Progenitor cell of endocrine pancreas (in vitro differentiated cells): ENCODE measurements at regions not wholly inside any gene's neighbourhood (a gene's known extent, or its start where the extent isn't known, plus 50 kb on each side); places are given as distances from the start of the nearest gene placed in this dataset.

Experiments
- DNase-seq: peaks from one replicate; pipeline ENCODE4 v3.0.0; 2021; ENCODE audit warnings: low spot score; ENCODE audit not compliant: unreplicated experiment
- H3K27ac Mint-ChIP-seq: 2 replicates; pipeline ENCODE4 v1.8.0; 2021; ENCODE audit warnings: mild to moderate bottlenecking, moderate library complexity, mixed read lengths
- H3K27me3 Mint-ChIP-seq: 2 replicates; pipeline ENCODE4 v1.8.0; 2021; ENCODE audit warnings: mixed read lengths
- H3K36me3 Mint-ChIP-seq: 2 replicates; pipeline ENCODE4 v1.8.0; 2022; ENCODE audit warnings: mixed read lengths; ENCODE audit not compliant: insufficient read depth
- H3K4me1 Mint-ChIP-seq: 2 replicates; pipeline ENCODE4 v1.8.0; 2021; ENCODE audit warnings: low read depth, mixed read lengths
- H3K4me3 Mint-ChIP-seq: 2 replicates; pipeline ENCODE4 v1.8.0; 2021; ENCODE audit warnings: low read depth, mild to moderate bottlenecking, moderate library complexity, mixed read lengths
- H3K9me3 Mint-ChIP-seq: 2 replicates; pipeline ENCODE4 v1.8.0; 2021; ENCODE audit warnings: low read depth, mixed read lengths
- TF ChIP-seq, protein P1 (sequence below): fragments of 200-600 bp; sonication (generic); IDR thresholded peaks from one replicate; pipeline ENCODE4 v1.5.0; 2021; ENCODE audit warnings: antibody characterized with exemption, mild to moderate bottlenecking; ENCODE audit not compliant: unreplicated experiment

DNA sequence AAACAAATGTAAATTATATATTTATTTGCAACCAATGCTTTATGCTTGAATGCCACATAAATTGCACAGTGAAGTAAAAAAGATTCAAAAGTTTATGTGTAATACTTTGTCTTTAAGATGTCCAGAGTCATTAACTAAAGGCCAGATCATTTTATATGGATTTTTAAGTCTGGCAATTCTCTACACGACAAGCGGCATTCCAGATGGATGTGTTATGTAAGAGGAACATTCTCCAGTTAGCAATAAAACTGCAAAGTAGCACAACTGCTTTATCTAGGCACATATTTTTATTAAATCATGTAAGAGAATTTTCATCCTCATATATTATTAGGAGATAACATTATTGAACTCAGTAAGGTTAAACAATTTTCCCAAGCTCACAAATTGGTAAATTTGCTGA is 1717.7 kb upstream of the SEL1L start:
- TF ChIP-seq, protein P1, sequence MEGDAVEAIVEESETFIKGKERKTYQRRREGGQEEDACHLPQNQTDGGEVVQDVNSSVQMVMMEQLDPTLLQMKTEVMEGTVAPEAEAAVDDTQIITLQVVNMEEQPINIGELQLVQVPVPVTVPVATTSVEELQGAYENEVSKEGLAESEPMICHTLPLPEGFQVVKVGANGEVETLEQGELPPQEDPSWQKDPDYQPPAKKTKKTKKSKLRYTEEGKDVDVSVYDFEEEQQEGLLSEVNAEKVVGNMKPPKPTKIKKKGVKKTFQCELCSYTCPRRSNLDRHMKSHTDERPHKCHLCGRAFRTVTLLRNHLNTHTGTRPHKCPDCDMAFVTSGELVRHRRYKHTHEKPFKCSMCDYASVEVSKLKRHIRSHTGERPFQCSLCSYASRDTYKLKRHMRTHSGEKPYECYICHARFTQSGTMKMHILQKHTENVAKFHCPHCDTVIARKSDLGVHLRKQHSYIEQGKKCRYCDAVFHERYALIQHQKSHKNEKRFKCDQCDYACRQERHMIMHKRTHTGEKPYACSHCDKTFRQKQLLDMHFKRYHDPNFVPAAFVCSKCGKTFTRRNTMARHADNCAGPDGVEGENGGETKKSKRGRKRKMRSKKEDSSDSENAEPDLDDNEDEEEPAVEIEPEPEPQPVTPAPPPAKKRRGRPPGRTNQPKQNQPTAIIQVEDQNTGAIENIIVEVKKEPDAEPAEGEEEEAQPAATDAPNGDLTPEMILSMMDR = no peak
- H3K4me3 Mint-ChIP-seq = no peak overlapping the region
- no peaks in the 10 kb centered on the region for H3K9me3 Mint-ChIP-seq
- no peak for DNase-seq
- H3K36me3 Mint-ChIP-seq = no peaks in the 10 kb centered on the region
- peaks cover 8% of the 10 kb centered on the region for H3K4me1 Mint-ChIP-seq
- H3K27me3 Mint-ChIP-seq = no peaks in the 10 kb centered on the region
- no peak overlapping the region for H3K27ac Mint-ChIP-seq

DNA sequence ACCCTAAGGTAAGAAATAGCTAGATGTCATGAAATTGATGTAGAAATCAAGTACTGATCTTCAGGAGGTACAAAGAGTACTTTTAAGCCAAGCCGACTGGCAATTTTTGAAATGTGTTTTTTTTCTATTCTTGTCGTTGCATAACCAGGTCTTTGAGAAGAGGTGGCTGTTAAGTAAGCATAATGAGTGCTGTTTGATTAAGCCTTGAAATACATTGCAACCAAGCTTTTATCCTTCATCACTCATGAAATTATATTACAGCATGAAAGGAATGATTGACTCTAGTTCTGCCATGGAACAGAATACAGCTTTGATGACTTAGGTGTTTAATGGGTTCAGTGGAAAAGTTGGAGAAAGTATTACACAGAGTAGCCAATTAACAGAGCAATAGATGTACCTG is 1720.2 kb upstream of the SEL1L start:
- no peak for DNase-seq
- no peak overlapping the region for H3K27ac Mint-ChIP-seq
- TF ChIP-seq, protein P1 = no peak
- no peaks in the 10 kb centered on the region for H3K9me3 Mint-ChIP-seq
- H3K27me3 Mint-ChIP-seq = no peaks in the 10 kb centered on the region
- no peaks in the 10 kb centered on the region for H3K4me1 Mint-ChIP-seq
- no peaks in the 10 kb centered on the region for H3K36me3 Mint-ChIP-seq
- no peak overlapping the region for H3K4me3 Mint-ChIP-seq

DNA sequence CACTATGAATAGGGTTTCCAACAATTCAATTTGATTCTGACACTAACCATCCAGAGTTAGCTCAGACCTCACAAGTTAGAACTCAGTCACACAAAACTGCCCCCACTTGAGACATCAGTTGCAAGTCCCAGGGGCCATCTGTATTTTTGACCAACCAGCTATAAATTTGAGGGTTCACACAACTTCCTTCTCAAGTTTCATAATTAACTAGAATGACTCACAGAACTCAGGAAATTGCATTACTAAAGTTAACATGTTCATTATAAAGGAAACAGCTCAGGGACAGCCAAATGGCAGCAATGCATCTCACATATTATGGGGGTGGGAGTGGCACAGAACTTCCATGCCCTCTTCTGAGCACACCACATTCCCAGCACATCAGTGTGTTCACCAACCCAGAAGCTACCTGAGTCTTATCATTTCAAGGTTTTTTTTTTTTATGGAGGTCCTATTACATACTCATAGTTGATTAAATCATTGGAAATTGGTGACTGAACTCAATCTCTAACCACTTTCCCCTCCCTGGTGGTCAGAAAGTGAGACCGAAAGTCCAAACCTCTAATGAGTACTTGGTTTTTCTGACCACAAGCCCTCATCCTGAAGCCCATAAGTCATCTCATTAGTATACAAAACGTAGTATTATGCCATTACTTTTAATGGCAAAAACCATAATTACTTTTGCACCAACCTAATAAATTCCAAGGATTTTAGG is 1721.5 kb upstream of the SEL1L start:
- no peaks in the 10 kb centered on the region for H3K27me3 Mint-ChIP-seq
- no peaks in the 10 kb centered on the region for H3K9me3 Mint-ChIP-seq
- no peaks in the 10 kb centered on the region for H3K4me1 Mint-ChIP-seq
- H3K4me3 Mint-ChIP-seq = no peak overlapping the region
- DNase-seq = no peak
- no peak overlapping the region for H3K27ac Mint-ChIP-seq
- H3K36me3 Mint-ChIP-seq = no peaks in the 10 kb centered on the region
- TF ChIP-seq, protein P1 = no peak

DNA sequence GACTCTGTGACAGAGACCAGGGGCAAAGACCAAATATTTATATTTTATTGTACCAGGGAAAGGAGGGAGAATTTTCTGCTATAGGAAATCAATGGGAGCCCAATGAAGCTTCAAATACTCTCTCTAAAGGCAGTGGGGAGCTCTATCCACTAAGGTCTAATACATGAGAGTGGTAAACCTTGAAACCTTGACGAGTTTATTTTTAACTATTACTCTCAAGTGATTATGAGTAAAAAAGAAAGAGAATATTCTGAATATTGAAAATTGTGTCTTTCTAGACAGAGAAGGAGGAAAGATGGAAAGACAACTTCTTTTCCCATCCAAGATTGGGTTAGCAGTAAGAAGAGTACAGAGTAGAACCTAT is 1722.1 kb upstream of the SEL1L start:
- Mint-ChIP-seq H3K9me3 (no peaks in the 10 kb centered on the region), H3K36me3 (no peaks in the 10 kb centered on the region), H3K4me3 (no peak overlapping the region), H3K27me3 (no peaks in the 10 kb centered on the region), H3K27ac (no peak overlapping the region), H3K4me1 (no peaks in the 10 kb centered on the region)
- TF ChIP-seq, protein P1 = no peak
- DNase-seq = no peak

DNA sequence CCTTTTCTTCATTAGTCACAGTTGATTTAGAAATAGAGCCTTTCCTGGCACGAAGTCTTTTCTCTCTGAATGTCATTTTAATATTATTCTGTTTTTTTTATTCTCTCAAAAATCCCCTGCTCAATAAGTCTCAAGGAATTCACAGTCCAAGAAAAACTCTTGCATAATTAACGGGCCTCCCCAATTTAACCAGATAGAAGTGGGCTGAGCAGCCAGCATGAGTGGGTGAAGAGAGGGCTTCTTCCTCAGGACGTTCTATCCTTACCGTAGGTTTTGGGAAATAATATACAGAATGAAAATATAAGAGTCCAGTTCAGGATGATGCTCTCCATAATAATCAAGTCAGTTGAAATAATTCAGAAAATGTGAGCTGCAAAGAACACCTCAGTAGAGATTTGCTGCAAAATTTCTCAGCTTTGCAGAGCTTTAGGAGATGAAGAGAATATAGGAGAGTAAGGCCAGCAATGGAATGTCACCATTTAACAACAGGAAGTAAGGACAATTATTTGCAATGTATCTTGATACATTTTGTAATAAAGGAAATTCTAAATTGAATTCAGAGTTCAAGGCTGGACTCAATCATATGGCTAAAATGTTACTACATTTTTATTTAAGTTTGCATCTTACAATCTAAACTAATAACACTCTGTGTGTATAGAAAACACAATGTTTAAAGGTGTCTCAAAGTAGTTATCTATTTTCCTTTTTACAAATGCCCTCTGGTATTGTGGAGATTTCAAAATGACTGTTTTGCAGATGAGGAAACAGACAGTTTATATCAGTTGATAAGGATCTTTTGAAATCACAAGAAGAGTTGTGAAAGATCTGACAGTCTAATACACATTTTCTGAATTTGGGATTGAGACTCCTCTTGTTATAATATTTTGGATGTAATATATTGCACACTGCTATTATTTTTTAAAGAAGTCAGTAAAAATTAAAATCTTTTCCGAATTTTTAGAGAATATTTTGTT is 1724.1 kb upstream of the SEL1L start:
- H3K36me3 Mint-ChIP-seq = no peaks in the 10 kb centered on the region
- no peaks in the 10 kb centered on the region for H3K27me3 Mint-ChIP-seq
- TF ChIP-seq, protein P1 = no peak
- no peaks in the 10 kb centered on the region for H3K9me3 Mint-ChIP-seq
- no peak overlapping the region for H3K4me3 Mint-ChIP-seq
- H3K4me1 Mint-ChIP-seq = no peaks in the 10 kb centered on the region
- DNase-seq = no peak
- no peak overlapping the region for H3K27ac Mint-ChIP-seq
